SK-N-SH (cell line): ENCODE measurements at regions not wholly inside any gene's neighbourhood (a gene's known extent, or its start where the extent isn't known, plus 50 kb on each side); places are given as distances from the start of the nearest gene placed in this dataset.

ENCODE experiments used
- CTCF ChIA-PET: fragments of 300-600, 350-600 bp; formaldehyde crosslinking; extraction: SDS; loops from one replicate; lab custom pipeline; 2021; lab: Yijun Ruan, JAX
- POLR2A ChIA-PET: fragments of 350-600 bp; sonication (Branson Sonifier 250); formaldehyde crosslinking; extraction: SDS; loops from one replicate; lab custom pipeline; 2020; ENCODE audit warnings: antibody characterized with exemption, inconsistent platforms; lab: Yijun Ruan, JAX
- DNase-seq: peaks from one replicate; pipeline ENCODE4 v3.0.0; 2012
- H2AFZ ChIP-seq: fragments of 200-600 bp; sonication (generic); 2 replicates; pipeline ENCODE4 v1.8.1; 2016; ENCODE audit warnings: antibody characterized with exemption, mild to moderate bottlenecking, low read depth
- H3F3A ChIP-seq: fragments of 200-600 bp; sonication (generic); replicated peaks from 2 replicates; pipeline ENCODE3; 2016; ENCODE audit warnings: antibody characterized with exemption, mild to moderate bottlenecking; ENCODE audit not compliant: insufficient read depth
- H3K27ac ChIP-seq, 2 experiments: fragments of 200-500 bp in 1 of 2; fragments of 200-600 bp in 1 of 2; sonication (Bioruptor generic) in 1 of 2; sonication (generic), shearing (Covaris generic) in 1 of 2; 2 replicates each; pipeline versions ENCODE4 v1.5.1 to v1.6.1; 2014 to 2016; ENCODE audit warnings: low read depth in 2 of 2, inconsistent platforms in 1 of 2, low read length in 1 of 2, mild to moderate bottlenecking in 1 of 2, mixed read lengths in 1 of 2
- H3K27me3 ChIP-seq: fragments of 200-600 bp; sonication (generic), shearing (Covaris generic); 2 replicates; pipeline ENCODE4 v1.6.1; 2016; ENCODE audit warnings: mixed run types; ENCODE audit not compliant: insufficient read depth
- H3K36me3 ChIP-seq, 2 experiments: fragments of 200-500 bp in 1 of 2; fragments of 200-600 bp in 1 of 2; sonication (Bioruptor generic) in 1 of 2; sonication (generic) in 1 of 2; replicated peaks in 1 of 2; 2 replicates each; pipeline versions ENCODE3 to v1.5.1; 2014 to 2016; ENCODE audit warnings: low read length in 1 of 2, mild to moderate bottlenecking in 1 of 2; ENCODE audit not compliant: insufficient read depth in 2 of 2, control insufficient read depth in 1 of 2
- H3K4me1 ChIP-seq, 2 experiments: fragments of 200-500 bp in 1 of 2; fragments of 200-600 bp in 1 of 2; sonication (Bioruptor generic) in 1 of 2; sonication (generic), shearing (Covaris generic) in 1 of 2; 2 replicates each; pipeline versions ENCODE4 v1.5.1 to v1.6.1; 2014 to 2016; ENCODE audit warnings: low read depth in 1 of 2, low read length in 1 of 2, mixed run types in 1 of 2; ENCODE audit not compliant: insufficient read depth in 2 of 2, control insufficient read depth in 1 of 2
- H3K4me2 ChIP-seq: fragments of 200-600 bp; sonication (generic), shearing (Covaris generic); 2 replicates; pipeline ENCODE4 v1.6.1; 2017; ENCODE audit warnings: mixed run types
- H3K4me3 ChIP-seq, 2 experiments: fragments of 200-500 bp in 1 of 2; fragments of 200-600 bp in 1 of 2; sonication (Bioruptor generic) in 1 of 2; sonication (generic), shearing (Covaris generic) in 1 of 2; 2 replicates each; pipeline versions ENCODE4 v1.5.1 to v1.8.1; 2014 to 2016; ENCODE audit warnings: low read depth in 2 of 2, inconsistent platforms in 1 of 2, low read length in 1 of 2, mild to moderate bottlenecking in 1 of 2, mixed read lengths in 1 of 2, moderate library complexity in 1 of 2
- H3K79me2 ChIP-seq: fragments of 200-600 bp; sonication (generic); 2 replicates; pipeline ENCODE4 v1.8.1; 2017; ENCODE audit warnings: mild to moderate bottlenecking; ENCODE audit not compliant: insufficient read depth
- H3K9ac ChIP-seq: fragments of 200-600 bp; sonication (generic); 2 replicates; pipeline ENCODE4 v1.6.1; 2017; ENCODE audit warnings: mixed run types
- H3K9me2 ChIP-seq: fragments of 200-600 bp; sonication (generic); 2 replicates; pipeline ENCODE4 v1.6.1; 2017; ENCODE audit warnings: mixed run types
- H3K9me3 ChIP-seq: fragments of 200-600 bp; sonication (generic); 2 replicates; pipeline ENCODE4 v1.6.1; 2017; ENCODE audit warnings: mixed run types, mild to moderate bottlenecking, moderate library complexity
- H4K20me1 ChIP-seq: fragments of 200-600 bp; sonication (generic); 2 replicates; pipeline ENCODE4 v1.6.1; 2017; ENCODE audit warnings: mild to moderate bottlenecking, mixed run types; ENCODE audit not compliant: insufficient read depth
- CHD2 ChIP-seq: fragments of 150-350 bp; IDR thresholded peaks from 2 replicates; pipeline ENCODE4 v1.6.1; 2018; ENCODE audit warnings: low read length; ENCODE audit not compliant: partially characterized antibody
- ELF1 ChIP-seq: IDR thresholded peaks from 2 replicates; pipeline ENCODE4 v1.4.0; 2012
- EP300 ChIP-seq, 2 experiments: IDR thresholded peaks; 2 replicates each; pipeline versions ENCODE4 v1.4.0 to v1.6.1; 2012; ENCODE audit warnings: borderline replicate concordance in 1 of 2, low read depth in 1 of 2, low read length in 1 of 2
- EZH2phosphoT487 ChIP-seq: fragments of 200-600 bp; sonication (generic); IDR thresholded peaks from 2 replicates; pipeline ENCODE4 v1.6.1; 2017; ENCODE audit warnings: low read depth, mixed run types, mild to moderate bottlenecking, antibody characterized with exemption, moderate library complexity, borderline replicate concordance
- FOSL2 ChIP-seq: IDR thresholded peaks from 2 replicates; pipeline ENCODE4 v1.4.0; 2012; ENCODE audit warnings: low read depth, mild to moderate bottlenecking, moderate library complexity, borderline replicate concordance
- FOXJ3 ChIP-seq: sonication (generic); formaldehyde crosslinking; IDR thresholded peaks from 2 replicates; pipeline ENCODE4 v1.5.1; 2020; ENCODE audit warnings: mild to moderate bottlenecking, missing genetic modification reagents
- FOXM1 ChIP-seq: IDR thresholded peaks from 2 replicates; pipeline ENCODE4 v1.4.0; 2012; ENCODE audit warnings: low read depth, mild to moderate bottlenecking
- GATA2 ChIP-seq: sonication (generic); formaldehyde crosslinking; IDR thresholded peaks from 2 replicates; pipeline ENCODE4 v1.5.0; 2020; ENCODE audit warnings: mild to moderate bottlenecking, missing genetic modification reagents
- JUND ChIP-seq: IDR thresholded peaks from 2 replicates; pipeline ENCODE4 v1.4.0; 2012
- MAX ChIP-seq: IDR thresholded peaks from 2 replicates; pipeline ENCODE4 v1.4.0; 2012; ENCODE audit warnings: low read depth
- NFIC ChIP-seq: IDR thresholded peaks from 2 replicates; pipeline ENCODE4 v1.4.0; 2012; ENCODE audit warnings: borderline replicate concordance
- NRF1 ChIP-seq: IDR thresholded peaks from 2 replicates; pipeline ENCODE4 v1.6.1; 2012; ENCODE audit warnings: low read depth, mild to moderate bottlenecking, low read length
- PBX3 ChIP-seq: IDR thresholded peaks from 2 replicates; pipeline ENCODE4; 2012
- RCOR1 ChIP-seq: fragments of 150-350 bp; IDR thresholded peaks from 2 replicates; pipeline ENCODE4 v1.6.1; 2017; ENCODE audit warnings: antibody characterized with exemption, low read length
- REST ChIP-seq: IDR thresholded peaks from 2 replicates; pipeline ENCODE4 v1.6.1; 2012; ENCODE audit warnings: mild to moderate bottlenecking, low read depth, low read length, moderate library complexity
- SIN3A ChIP-seq: IDR thresholded peaks from 2 replicates; pipeline ENCODE4 v1.6.1; 2012; ENCODE audit warnings: low read depth, mild to moderate bottlenecking, low read length, moderate library complexity, borderline replicate concordance
- TCF12 ChIP-seq: IDR thresholded peaks from 2 replicates; pipeline ENCODE4 v1.4.0; 2012
- TEAD4 ChIP-seq: IDR thresholded peaks from 2 replicates; pipeline ENCODE4 v1.4.0; 2012; ENCODE audit warnings: mild to moderate bottlenecking, borderline replicate concordance; ENCODE audit not compliant: insufficient read depth
- YY1 ChIP-seq: IDR thresholded peaks from 2 replicates; pipeline ENCODE4 v1.4.0; 2012; ENCODE audit warnings: low read depth, mild to moderate bottlenecking
- WGBS: methylation state at CpG from one replicate; pipeline ENCODE4 v1.1.6; 2017; ENCODE audit warnings: low lambda C conversion rate; 5-methylcytosine and 5-hydroxymethylcytosine counted together
- TF ChIP-seq, protein P1 (sequence below): IDR thresholded peaks from 2 replicates; pipeline ENCODE4 v1.4.0; 2012; ENCODE audit warnings: low read depth, borderline replicate concordance
- TF ChIP-seq, protein P2 (sequence below): fragments of 150-350 bp; IDR thresholded peaks from 2 replicates; pipeline ENCODE4 v1.6.1; 2017; ENCODE audit warnings: antibody characterized with exemption, low read length, low read depth, borderline replicate concordance

DNA sequence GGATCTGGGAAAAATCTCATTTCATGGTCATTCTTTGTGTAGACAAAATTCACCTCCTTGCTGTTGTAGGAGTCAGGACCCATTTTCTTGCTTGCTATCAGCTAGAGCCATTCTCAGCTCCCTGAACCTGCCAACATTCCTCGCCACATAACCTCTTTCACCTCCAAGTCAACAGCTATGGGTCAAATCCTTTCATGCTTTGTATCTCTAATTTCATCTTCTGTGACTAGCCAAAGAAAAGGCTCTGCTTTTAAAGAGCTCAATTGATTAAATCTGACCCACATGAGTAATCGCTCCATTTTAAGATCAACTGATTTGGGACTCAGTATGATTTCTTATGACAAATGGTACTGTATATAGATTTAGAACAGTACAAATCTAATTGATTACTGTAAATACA lies 89.2 kb upstream of the FOXG1 start:
- ChIA-PET POLR2A (no interaction called here), CTCF (no interaction called here)
- Histone ChIP-seq H3K9ac (no peak overlapping the region), H3F3A (no peaks in the 10 kb centered on the region), H3K4me3 (no peak overlapping the region), H3K79me2 (no peaks in the 10 kb centered on the region), H4K20me1 (no peaks in the 10 kb centered on the region), H3K9me3 (no peaks in the 10 kb centered on the region), H3K4me2 (no peak overlapping the region), H3K9me2 (no peaks in the 10 kb centered on the region), H3K27me3 (peaks cover 6% of the 10 kb centered on the region; the same call in 1 of the 2 replicates), H3K27ac (no peak overlapping the region), H3K4me1 (no peaks in the 10 kb centered on the region), H3K36me3 (no peaks in the 10 kb centered on the region), H2AFZ (no peak overlapping the region)
- WGBS, result 10% methylated on average over 2 of the region's 2 CpGs
- DNase-seq, result no peak
- TF ChIP-seq NFIC (no peak), ELF1 (no peak), YY1 (no peak), REST (no peak), TEAD4 (no peak), NRF1 (no peak), EP300 (IDR thresholded peaks at IDR 0.05; ENCODE audit: borderline replicate concordance in 1 of 2, low read depth in 1 of 2, low read length in 1 of 2) (no peak), CHD2 (no peak), FOXM1 (no peak), RCOR1 (no peak), GATA2 (CRISPR knock-in tag) (no peak), SIN3A (no peak)
- TF ChIP-seq, protein P1, sequence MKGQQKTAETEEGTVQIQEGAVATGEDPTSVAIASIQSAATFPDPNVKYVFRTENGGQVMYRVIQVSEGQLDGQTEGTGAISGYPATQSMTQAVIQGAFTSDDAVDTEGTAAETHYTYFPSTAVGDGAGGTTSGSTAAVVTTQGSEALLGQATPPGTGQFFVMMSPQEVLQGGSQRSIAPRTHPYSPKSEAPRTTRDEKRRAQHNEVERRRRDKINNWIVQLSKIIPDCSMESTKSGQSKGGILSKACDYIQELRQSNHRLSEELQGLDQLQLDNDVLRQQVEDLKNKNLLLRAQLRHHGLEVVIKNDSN, result no peak

DNA sequence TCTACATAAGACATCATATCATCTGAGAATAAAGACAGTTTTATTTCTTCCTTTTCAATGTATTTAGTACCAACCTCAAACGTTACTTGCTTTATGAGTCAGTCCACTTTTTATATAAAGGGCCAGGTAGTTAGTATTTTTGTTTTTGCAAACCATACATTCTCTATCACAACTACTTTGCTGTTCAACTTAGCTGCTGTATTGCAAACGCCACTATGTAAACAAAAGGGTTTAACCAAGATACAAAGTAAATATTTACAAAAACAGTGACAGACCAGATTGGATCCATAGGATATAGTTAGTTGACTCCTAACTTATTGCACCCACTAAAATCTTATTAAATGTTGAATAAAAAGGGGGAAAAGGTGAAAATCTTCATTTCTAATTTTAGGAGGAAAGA lies 87.7 kb upstream of the FOXG1 start:
- CTCF ChIA-PET, result no interaction called here

More for the DNA sequence above, 87.7 kb upstream of the FOXG1 start:
- H3K4me1 ChIP-seq, result no peaks in the 10 kb centered on the region
- TF ChIP-seq JUND, result no peak
- TF ChIP-seq NFIC, result no peak
- TF ChIP-seq, protein P1, result no peak
- no peak for TF ChIP-seq GATA2 (CRISPR knock-in tag)
- TF ChIP-seq MAX, result no peak
- TF ChIP-seq PBX3, result no peak
- TF ChIP-seq EP300 (IDR thresholded peaks at IDR 0.05; ENCODE audit: borderline replicate concordance in 1 of 2, low read depth in 1 of 2, low read length in 1 of 2), result no peak
- TF ChIP-seq CHD2, result no peak
- no peak for TF ChIP-seq EZH2phosphoT487
- TF ChIP-seq, protein P2, sequence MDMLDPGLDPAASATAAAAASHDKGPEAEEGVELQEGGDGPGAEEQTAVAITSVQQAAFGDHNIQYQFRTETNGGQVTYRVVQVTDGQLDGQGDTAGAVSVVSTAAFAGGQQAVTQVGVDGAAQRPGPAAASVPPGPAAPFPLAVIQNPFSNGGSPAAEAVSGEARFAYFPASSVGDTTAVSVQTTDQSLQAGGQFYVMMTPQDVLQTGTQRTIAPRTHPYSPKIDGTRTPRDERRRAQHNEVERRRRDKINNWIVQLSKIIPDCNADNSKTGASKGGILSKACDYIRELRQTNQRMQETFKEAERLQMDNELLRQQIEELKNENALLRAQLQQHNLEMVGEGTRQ, result no peak
- TF ChIP-seq FOXJ3 (CRISPR knock-in tag), result no peak
- TF ChIP-seq FOSL2, result no peak
- TF ChIP-seq TCF12, result no peak
- H3K9me3 ChIP-seq, result no peaks in the 10 kb centered on the region
- H3K4me2 ChIP-seq, result no peak overlapping the region
- H3F3A ChIP-seq, result no peaks in the 10 kb centered on the region
- no peak overlapping the region for H3K9ac ChIP-seq
- H3K79me2 ChIP-seq, result no peaks in the 10 kb centered on the region
- H3K4me3 ChIP-seq, result no peak overlapping the region
- POLR2A ChIA-PET, result no interaction called here
- no peak overlapping the region for H3K27ac ChIP-seq
- no peaks in the 10 kb centered on the region for H3K9me2 ChIP-seq
- H3K36me3 ChIP-seq, result no peaks in the 10 kb centered on the region
- no peaks in the 10 kb centered on the region for H4K20me1 ChIP-seq
- DNase-seq, result no peak
- WGBS, result 1% methylated on average over 2 of the region's 2 CpGs
- peaks cover 2% of the 10 kb centered on the region; the same call in 1 of the 2 replicates for H3K27me3 ChIP-seq
- no peak overlapping the region for H2AFZ ChIP-seq
